Fibroblast of lung (primary cell): ENCODE measurements at regions not wholly inside any gene's neighbourhood (a gene's known extent, or its start where the extent isn't known, plus 50 kb on each side); places are given as distances from the start of the nearest gene placed in this dataset.

ENCODE experiments used
- CTCF ChIP-seq, 2 donors: IDR thresholded peaks in 1 of 2; conservative IDR thresholded peaks in 1 of 2; 1 replicate in 1 of 2; 2 replicates in 1 of 2; pipeline ENCODE4 v1.5.1; 2011 to 2012; ENCODE audit warnings: low read length in 2 of 2, control low read depth in 1 of 2, inconsistent platforms in 1 of 2, low read depth in 1 of 2, mild to moderate bottlenecking in 1 of 2
- EZH2 ChIP-seq: IDR thresholded peaks from 2 replicates; pipeline ENCODE4 v1.5.1; 2012; ENCODE audit warnings: low read length, control low read depth, mild to moderate bottlenecking; ENCODE audit errors: missing control alignments

- TF ChIP-seq CTCF (conservative IDR thresholded peaks at IDR 0.05 in 1 of 2, IDR thresholded peaks at IDR 0.05 in 1 of 2; ENCODE audit: low read depth in 1 of 2, low read length in 2 of 2) (no peak), EZH2 (no peak)
These were observed 105.4 kb upstream of the WARS2 start for GRCh38 chr1:119245881-119246280.
